ENCODE measurements at regions not wholly inside any gene's neighbourhood (a gene's known extent, or its start where the extent isn't known, plus 50 kb on each side); places are given as distances from the start of the nearest gene placed in this dataset.

DNA sequence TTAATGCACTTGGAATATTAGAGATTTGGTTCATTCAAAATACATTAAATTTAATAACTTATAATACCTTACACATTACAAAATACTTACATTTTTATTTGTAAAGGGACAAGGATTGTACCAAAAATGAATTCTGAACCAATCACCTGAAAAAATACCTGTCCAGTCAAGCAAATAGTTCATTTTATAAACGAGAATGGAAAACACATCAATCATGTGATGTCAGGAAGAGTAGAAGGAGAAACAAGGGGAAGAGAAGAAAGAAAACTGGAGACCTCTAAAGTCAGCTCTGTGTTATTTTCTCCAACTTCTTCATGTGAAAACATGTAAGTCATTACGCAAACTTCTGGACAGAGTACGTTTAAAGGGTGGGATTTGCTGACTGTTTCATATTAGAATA, 989.0 kb upstream of the NUDT12 start:
- TF ChIP-seq, protein P1, sequence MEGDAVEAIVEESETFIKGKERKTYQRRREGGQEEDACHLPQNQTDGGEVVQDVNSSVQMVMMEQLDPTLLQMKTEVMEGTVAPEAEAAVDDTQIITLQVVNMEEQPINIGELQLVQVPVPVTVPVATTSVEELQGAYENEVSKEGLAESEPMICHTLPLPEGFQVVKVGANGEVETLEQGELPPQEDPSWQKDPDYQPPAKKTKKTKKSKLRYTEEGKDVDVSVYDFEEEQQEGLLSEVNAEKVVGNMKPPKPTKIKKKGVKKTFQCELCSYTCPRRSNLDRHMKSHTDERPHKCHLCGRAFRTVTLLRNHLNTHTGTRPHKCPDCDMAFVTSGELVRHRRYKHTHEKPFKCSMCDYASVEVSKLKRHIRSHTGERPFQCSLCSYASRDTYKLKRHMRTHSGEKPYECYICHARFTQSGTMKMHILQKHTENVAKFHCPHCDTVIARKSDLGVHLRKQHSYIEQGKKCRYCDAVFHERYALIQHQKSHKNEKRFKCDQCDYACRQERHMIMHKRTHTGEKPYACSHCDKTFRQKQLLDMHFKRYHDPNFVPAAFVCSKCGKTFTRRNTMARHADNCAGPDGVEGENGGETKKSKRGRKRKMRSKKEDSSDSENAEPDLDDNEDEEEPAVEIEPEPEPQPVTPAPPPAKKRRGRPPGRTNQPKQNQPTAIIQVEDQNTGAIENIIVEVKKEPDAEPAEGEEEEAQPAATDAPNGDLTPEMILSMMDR (conservative IDR thresholded peaks at IDR 0.05; ENCODE audit: low read length), result no peak
- TF ChIP-seq EZH2phosphoT487 (IDR thresholded peaks at IDR 0.05; ENCODE audit: borderline replicate concordance, low read depth, low read length), result no peak
